Panc1 (cell line): ENCODE measurements at regions not wholly inside any gene's neighbourhood (a gene's known extent, or its start where the extent isn't known, plus 50 kb on each side); places are given as distances from the start of the nearest gene placed in this dataset.

Experiments
- POLR2AphosphoS5 ChIP-seq: IDR thresholded peaks from 2 replicates; pipeline ENCODE4 v1.6.1; 2012; ENCODE audit warnings: mild to moderate bottlenecking, low read depth, low read length, moderate library complexity
- TF ChIP-seq, protein P1 (sequence below): fragments of 450-650 bp; IDR thresholded peaks from 2 replicates; pipeline ENCODE4 v1.5.1; 2017; ENCODE audit warnings: mild to moderate bottlenecking

- TF ChIP-seq, protein P1, sequence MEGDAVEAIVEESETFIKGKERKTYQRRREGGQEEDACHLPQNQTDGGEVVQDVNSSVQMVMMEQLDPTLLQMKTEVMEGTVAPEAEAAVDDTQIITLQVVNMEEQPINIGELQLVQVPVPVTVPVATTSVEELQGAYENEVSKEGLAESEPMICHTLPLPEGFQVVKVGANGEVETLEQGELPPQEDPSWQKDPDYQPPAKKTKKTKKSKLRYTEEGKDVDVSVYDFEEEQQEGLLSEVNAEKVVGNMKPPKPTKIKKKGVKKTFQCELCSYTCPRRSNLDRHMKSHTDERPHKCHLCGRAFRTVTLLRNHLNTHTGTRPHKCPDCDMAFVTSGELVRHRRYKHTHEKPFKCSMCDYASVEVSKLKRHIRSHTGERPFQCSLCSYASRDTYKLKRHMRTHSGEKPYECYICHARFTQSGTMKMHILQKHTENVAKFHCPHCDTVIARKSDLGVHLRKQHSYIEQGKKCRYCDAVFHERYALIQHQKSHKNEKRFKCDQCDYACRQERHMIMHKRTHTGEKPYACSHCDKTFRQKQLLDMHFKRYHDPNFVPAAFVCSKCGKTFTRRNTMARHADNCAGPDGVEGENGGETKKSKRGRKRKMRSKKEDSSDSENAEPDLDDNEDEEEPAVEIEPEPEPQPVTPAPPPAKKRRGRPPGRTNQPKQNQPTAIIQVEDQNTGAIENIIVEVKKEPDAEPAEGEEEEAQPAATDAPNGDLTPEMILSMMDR, result no peak
- no peak for TF ChIP-seq POLR2AphosphoS5
These were observed 57.4 kb upstream of the STXBP5L start for GRCh38 chr3:120850381-120851295.
